GDM1 (cell line): ENCODE measurements at regions not wholly inside any gene's neighbourhood (a gene's known extent, or its start where the extent isn't known, plus 50 kb on each side); places are given as distances from the start of the nearest gene placed in this dataset.
"Not testable (repeated sequence)": the region's sequence is repeated elsewhere in the genome, so short reads cannot be mapped to it uniquely, and the experiment has no call there.

ENCODE experiments used
- DNase-seq: peaks from one replicate; lab custom pipeline; 2025; lab: John Stamatoyannopoulos, UW

DNA sequence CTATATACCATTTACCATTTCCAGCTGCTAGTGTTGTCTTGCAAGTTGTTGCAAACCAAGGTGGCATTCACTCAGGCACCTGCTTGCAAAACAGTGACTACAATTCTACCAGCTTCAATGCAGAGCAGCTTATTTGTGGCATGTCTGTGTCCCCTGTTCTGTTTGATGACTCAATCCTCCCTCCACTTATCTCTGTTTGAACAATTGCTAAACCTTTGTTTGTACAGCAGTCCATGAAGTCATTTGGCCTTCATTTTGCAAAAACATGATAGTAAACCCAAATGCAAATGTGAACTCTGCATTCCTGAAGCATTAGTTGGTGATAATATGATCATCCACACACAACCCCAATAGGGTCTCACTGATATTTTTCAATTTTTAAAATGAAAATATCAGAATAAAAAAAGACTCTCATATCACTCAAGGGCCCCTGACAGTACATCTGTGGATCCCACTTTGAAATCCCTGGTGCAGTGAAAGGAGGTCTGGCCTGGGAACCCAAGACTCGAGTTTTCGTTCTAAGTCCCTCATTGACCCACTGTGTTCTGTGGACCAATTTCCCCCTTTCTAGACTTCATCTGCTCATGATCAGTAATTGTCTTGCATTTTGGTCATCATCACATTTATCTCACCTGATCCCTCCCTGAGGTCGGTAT lies 425.4 kb downstream of the RPS24 start:
- no peak for DNase-seq

DNA sequence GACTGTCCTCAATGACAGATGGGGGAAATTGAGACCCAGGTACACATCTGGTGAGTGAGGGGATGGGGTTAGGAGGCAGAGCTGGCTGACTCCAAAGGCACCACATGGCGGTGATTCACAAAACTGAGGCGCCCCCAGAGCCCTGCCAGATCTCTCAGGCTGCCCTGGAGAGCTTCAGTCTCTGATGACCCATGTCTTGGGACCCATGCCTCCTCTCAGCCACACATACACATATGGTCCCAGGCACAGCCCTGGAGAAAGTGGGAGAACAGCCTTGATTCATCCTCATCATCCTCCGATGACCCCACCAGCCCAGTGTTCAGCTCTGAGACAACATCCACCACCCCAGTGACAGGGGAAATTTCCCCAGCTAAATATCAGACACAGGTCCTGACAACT lies 426.0 kb downstream of the RPS24 start:
- no peak for DNase-seq

DNA sequence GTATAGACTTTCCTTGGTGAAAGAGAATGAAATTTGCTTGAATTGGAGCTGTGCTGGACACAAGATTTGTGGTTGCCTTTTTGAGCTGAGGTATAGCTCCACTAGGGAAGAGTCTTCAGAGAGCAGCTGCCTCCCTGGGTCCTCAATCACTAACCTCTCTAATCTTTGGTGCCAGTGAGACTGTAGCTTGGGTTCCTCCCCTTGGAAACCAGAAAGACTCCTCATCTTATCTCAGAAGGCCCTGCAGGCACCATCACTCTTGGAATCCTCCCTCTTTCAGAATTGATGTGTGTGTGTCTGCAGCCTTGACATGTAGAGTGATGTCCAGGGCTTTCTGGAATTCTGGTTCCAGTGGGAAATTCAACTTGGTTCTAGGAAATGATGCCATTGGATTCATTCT lies 426.5 kb downstream of the RPS24 start:
- no peak for DNase-seq

DNA sequence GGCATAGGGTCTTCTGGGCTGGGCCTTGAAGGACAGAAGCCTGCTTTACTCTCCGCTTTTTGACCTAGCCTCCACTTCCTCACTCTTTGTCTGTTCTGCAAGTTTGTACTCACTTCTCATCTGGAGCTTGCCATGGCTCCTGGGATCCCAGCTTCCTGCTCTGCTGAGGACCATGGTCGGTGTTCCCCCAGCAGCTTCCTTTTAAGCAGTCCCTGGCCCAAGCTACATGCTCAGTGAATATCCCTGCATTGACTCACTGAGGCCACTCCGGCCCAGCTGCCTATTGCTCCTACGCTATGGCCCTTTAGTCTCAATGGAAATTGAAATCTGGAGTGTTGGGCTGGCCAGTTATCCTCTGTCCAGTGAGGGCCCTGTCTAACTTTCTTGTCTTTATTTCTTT lies 427.7 kb downstream of the RPS24 start:
- DNase-seq, result no peak

DNA sequence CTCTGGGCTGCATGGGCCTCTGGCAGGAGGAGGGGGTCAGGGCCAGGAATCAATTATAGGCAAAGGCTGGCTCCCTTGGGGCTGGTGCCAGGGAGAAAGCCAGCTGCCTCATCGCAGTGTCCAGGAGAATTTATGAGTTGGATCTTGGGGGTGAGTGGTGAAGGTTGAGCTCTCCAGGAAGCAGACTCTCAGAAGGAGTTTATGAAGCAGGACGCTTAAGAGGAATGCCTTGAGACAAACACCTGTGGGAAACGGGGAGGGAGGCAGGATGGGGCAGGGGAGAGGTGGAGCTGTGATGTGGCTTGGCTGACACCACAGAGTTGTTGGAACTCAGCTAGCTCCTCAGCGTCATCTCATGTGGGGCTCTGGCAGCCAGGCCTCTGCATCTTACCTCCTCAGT lies 428.5 kb downstream of the RPS24 start:
- no peak for DNase-seq

DNA sequence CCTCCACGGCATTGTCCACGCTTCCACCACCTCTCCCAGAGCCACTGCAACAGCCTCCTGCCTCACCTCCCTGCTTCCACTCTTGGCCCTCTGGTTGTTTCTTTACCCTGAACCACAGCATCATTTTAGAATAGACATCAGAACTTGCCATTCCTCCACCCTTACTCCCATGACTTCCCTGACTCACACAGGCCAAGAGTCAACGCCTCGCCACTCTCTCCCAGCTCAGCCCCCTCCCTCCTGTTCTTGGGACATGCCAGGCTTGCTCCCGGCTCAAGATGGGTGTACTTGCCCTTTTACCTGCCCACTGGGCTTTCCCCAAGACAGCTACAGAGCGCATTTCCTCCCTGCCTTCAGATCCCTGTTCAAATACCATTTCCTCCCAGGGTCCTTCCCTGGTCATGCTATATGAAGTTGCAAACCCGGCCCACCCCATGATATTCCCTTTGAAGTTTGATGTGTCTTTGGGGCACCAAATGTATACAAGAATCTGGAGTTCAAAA lies 429.1 kb downstream of the RPS24 start:
- no peak for DNase-seq

DNA sequence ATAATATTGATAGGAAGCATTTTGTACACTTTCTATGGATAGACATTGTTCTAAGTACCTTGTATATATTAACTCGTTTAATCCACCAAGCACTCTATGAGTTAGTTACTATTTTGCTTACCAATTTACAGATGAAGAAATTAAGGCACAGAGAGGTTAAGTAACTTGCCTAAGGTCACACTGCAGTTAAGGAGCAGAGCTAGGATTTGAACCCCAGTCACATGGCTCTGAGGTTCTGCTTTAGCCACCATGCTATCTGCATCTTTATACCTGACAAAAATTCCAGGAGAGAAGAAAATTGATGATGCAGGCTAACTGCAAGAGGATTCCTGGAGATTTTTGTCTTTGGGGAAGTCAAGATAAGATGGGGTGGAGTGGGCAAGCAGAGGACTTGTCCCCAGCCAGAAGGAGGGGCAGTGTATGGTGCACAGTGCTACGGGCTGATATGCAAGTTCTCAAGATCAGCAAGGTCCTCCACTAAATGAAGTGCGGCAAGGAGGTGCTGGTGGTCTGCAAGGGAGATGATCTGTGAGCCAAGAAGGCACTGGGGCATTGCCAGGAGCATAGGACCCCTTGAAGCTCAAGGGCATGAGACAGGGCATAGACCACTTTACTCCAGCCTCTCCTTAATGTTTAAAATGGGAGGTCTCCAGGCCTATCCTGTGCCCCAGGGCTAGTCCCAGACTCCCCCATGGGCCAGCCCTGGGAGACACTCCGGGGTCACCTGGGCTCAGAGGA lies 430.6 kb downstream of the RPS24 start:
- no peak for DNase-seq

DNA sequence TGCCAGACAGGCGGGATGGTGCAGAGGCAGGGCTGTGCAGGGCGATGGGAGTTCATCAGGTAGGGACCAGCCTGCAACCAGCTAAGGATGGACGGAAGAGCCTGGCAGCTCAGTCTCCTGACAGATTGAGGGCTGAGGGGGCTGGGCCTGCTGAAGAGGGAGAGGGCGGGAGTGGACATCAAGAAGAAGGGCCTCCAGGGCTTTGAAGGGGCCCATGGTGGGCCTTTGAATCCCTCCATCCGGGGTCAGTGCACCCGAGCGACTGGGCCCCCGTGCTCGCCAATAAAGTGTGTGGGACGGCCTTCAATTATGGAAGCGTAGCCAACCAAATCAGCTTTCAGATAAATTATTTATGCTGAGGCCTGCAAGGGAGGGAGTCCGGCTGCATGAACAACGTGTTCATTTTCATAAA lies 431.2 kb downstream of the RPS24 start:
- no peak for DNase-seq

DNA sequence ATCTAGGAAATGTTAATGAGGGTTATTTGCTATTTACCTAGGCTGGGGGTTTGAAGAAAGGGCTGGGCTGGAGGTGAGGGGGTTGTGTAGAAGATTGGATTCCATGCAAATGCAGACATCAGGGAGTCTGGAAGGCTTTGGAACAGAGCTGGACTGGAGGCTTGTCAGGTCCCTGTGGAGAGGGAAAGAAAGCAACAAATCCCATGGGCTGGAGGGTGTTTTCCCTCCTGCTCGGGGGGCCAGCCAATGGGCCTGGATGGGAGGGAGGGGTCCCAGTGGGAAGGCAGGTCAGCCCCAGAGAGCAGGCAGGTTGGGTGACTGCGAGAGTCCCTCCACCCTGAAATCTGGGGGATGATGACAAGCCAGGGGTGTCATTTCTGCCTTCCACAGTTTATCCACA lies 431.8 kb downstream of the RPS24 start:
- no peak for DNase-seq

DNA sequence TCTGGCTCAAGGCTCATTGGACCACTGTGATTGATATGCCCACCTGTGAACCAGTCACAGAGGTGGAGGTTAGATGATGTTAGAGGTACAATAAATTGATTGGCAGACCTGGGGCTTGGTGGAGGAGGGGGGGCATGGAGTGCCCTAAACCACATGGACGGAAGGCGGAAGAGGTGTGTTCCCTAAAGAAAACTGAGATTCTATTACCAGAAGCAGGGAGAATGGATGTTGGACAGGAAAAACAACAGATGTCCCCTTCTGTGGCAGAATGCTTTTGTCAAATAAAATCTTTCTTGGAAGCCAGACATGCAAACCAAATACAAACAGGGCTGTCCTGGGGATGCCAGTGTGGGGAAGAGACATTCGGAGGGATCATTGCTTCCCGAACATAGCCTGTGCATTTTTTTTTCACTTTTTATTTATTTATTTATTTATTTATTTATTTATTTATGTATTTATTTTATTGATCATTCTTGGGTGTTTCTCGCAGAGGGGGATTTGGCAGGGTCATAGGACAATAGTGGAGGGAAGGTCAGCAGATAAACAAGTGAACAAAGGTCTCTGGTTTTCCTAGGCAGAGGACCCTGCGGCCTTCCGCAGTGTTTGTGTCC lies 433.9 kb downstream of the RPS24 start:
- no peak for DNase-seq

DNA sequence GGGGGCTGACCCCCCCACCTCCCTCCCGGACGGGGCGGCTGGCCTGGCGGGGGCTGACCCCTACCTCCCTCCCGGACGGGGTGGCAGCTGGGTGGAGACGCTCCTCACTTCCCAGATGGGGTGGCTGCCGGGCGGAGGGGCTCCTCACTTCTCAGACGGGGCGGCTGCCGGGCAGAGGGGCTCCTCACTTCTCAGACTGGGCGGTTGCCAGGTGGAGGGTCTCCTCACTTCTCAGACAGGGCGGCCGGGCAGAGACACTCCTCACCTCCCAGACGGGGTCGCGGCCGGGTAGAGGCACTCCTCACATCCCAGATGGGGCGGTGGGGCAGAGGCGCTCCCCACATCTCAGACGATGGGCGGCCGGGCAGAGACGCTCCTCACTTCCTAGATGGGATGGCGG lies 435.1 kb downstream of the RPS24 start:
- not testable (repeated sequence) for DNase-seq

DNA sequence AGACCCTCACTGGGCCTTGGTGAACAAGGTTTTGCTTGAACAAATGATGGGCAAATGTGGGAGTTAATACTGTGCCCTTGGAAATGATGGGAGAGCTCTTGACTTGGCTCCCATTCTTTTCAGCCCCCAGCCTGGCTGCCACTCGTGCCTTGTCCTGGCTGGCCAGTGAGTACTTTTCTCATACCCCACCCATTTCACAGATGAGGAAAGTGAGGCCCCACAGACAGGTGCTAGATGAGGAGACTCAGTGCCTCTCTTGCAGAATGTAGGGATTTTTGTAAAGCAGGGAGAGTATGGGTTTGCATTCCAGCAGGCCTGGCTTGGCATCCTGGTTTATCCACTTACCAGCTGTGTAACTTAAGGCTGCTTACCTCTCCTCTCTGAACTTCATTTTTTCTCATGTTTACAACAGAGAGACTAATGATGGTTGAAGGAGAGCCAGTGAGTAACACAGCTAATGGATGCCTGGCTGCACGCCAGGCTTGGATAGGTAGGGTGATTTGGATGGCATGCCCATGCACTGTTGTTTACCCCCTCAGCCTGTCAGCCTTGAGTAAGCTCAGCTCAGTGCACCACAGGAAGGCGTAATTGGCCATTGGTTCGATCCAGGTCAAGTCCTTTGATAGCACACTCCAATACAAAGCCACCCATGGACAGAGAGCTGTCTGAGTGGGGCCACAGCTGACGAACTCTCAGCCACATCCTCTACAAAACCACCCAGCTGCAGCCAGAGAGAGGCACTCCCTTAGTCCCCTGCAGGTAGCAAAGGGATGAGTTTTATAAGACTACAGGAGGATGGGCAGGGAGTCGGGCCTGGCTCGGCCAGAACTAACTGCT lies 436.8 kb downstream of the RPS24 start:
- DNase-seq, result no peak

DNA sequence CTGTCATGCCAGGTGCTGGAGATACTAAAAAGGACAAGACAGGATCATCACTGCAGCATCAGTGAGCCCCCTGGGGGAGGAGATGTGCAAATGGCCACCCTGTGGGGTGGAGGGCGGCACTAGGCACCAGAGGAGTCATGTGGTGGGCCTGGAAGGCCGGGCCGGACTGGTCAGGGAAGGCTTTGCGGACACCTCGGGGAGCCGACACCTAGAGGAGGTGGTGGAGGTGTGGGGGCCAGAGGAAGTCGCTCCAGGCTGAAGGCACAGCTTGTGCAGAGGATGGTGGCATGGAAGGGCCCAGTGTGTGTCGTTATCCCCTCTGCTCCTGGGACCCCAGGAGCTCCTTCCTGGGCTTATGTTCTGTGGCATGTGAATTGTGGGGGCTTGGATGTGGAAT lies 437.7 kb downstream of the RPS24 start:
- no peak for DNase-seq

DNA sequence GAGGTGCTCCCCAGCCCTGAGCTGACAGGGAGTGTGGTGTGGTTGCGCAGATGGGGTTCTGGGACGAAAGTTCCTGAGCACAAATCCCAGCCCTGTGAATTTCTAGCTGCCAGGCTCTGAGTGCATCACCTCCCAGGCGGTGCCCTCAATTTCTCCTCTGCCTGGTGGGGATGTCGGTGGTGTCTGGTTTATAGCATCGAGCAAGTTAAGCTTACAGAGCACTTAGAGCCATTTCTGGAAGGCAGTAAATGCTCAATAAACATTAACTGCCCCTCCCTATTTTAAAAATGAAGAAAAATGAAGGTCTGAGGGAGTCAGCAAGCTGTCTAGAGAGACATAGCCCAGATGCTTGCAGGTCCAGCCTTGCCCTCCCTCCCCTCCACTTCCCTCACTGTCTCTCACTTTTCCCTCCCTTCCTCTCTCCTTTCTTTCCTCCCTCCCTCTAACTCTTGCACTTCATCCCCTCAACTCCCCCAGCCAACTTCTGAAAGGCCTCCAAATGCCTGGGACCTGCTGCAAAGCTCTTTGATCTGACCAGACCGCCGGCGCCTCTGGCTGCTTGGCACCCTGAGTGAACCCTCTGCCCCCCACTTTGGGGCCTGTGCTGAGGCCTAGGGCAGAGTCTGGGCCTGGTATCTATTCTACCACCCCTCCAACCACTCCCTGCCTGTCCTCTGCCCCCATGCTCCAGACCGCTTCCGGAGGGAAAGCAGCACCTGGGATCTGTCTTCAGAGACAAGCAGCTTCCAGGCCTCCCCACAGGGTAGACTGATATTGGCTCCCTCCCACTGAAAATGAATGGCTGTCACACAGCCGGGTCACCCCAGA lies 438.3 kb downstream of the RPS24 start:
- no peak for DNase-seq

DNA sequence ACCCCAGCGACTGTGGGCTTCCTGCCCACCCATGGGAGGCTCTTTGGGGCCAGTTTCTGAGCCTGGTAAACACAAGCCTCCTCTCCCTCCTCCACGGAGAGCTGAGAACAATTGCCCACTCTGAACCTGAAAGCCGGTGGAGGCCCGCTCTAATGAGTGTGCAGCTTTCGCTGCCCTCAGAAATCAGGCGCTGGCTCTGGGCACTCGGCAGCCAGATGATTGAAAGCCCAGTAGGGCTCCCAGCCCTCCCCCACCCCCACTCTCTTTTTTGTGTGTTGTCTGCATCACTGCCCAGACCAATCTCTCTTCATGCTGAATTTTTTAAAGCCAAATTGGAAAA lies 438.9 kb downstream of the RPS24 start:
- no peak for DNase-seq

DNA sequence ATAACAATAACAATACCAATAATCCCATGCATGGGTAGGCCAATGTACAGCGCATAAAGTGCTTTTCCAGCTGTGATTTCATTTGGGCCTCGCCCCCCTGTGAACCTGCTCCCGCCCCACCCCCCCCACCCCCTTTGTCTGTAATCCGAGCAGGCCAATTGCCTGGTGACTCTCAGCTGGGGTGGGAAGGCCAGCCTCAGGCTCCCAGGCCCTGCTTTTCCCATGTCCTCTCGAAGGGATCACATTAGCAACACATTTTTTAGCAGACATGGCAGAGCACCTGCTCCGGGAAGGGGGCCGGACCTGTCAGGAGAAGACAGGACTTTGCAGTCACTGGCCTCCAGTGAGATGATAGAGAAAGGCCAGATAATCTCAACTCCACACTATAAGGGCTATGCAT lies 439.3 kb downstream of the RPS24 start:
- no peak for DNase-seq

DNA sequence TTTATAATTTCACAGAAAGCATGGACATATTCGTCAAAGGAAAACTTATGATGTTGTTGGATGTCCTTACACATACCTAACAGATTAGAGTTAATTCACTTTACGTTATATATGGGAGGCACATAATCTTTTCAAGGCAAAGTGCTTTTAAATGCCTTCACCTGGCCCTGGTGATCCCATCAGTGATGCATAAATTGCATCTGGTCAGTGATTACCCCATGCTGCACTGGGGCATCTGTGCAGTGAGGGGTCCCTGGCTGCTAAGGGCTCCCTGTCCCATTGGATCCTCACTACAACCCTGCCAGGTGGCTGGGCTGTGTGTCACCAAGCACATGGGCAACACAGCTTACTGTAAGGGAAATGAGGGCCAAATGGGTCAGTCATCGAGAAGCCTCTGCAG lies 441.1 kb downstream of the RPS24 start:
- no peak for DNase-seq

DNA sequence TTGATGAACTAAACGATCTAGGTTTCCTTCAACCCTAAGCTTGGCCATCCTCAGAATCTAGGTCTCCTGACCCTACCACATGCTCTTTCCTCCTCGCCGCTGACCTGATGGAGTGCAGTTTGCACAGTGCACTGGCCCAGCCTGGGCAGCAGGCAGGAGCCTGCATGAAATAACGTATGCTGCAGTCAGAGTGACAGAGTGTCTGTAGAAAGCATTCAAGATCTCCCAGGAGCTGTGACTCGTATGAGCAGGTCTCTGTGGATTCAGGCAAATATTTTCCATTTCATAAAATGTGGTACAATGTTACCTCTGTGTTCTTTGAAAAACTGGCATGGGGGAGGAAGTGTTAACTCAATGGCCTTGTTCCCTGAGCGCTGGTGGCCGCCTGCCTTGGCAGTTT lies 441.8 kb downstream of the RPS24 start:
- no peak for DNase-seq

DNA sequence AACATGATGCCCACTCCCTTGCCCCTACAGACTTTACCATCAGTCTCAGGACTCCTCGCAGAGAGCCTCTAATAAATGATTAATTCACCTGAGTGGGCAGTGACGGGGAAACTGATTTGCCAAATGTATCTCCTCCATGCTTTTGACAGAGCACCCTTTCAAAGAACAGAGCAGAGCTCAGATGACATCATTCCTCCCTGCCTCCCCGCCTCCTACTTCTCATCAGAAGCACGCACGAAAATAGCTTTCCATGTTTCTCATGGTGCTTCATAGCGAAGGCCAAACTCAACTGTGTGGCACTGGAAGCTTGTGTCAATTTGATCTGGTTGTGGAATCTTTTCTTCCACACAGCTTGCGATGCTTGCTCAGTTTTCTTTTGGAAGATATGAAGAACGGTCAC lies 442.5 kb downstream of the RPS24 start:
- DNase-seq, result no peak

DNA sequence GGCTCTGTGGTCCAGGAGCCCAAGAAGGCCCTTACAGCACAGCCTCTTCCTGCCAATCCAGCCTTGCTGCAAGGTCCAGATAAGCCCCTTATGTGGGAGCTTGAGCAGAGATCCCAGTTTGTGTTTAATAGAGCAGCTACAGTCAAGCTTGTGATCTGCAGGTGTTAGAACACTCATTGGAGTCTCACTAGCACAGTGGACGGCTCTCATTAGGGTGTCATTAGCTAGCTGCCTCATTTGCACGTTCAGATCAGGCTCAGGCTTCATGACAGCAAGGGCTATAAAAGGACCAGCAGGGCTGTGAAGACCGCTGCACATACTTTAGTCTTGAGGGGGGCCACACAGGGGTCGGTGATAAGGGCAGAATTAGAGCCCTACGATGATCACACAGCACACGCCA lies 443.2 kb downstream of the RPS24 start:
- no peak for DNase-seq

DNA sequence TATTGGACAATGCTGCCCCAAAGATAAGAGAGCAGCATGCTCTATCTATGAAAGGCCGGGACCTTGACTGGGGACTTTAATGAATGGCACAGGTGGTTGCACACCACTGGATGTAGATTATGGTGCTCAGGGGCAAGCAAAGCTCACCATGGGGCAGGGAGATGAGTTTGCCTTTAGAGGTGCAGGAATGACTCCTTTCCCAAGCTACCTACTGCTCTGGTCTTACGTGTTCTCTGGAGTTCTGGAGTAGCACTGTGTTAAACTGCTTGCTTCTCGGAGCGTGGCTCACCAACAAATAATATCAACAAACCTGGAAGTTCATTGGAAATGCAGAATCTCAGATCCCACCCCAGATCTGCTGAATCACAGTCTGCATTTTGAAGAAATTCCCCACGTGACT lies 445.3 kb downstream of the RPS24 start:
- no peak for DNase-seq

DNA sequence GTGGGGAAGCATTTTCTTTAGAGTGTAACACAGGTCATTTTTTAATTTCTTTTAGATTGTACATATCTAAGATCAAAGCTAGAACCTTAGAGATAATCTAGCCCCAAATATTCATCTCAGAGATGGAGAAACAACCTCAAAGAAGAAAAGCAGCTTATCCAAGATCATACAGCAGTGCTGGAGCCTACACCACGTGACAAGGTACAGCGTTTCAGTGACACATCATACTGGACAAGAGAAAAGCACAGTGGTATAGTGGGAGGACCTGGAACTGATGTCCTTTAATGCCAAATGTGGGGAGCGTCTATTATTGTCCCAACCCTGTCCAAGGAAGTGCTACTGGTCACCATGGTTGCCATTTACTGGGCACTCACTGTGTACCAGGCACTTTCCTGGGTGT lies 445.8 kb downstream of the RPS24 start:
- DNase-seq, result no peak
